Keratinocyte (primary cell): ENCODE measurements at regions not wholly inside any gene's neighbourhood (a gene's known extent, or its start where the extent isn't known, plus 50 kb on each side); places are given as distances from the start of the nearest gene placed in this dataset.

ENCODE experiments used
- CTCF ChIP-seq, 3 experiments: IDR thresholded peaks in 1 of 3; conservative IDR thresholded peaks in 1 of 3; optimal IDR thresholded peaks in 1 of 3; 2 replicates in 2 of 3; 3 replicates in 1 of 3; pipeline versions ENCODE3 to v1.5.1; 2011; ENCODE audit warnings: low read length in 3 of 3, mild to moderate bottlenecking in 3 of 3, moderate library complexity in 2 of 3, control low read depth in 1 of 3, inconsistent platforms in 1 of 3; ENCODE audit not compliant: insufficient read depth in 2 of 3; ENCODE audit errors: extremely low read depth in 1 of 3
- EZH2 ChIP-seq: IDR thresholded peaks from one replicate; pipeline ENCODE4 v1.6.1; 2012; ENCODE audit warnings: inconsistent platforms, mild to moderate bottlenecking, low read length, moderate library complexity

- TF ChIP-seq CTCF (optimal IDR thresholded peaks at IDR 0.05 in 1 of 3, IDR thresholded peaks at IDR 0.05 in 1 of 3, conservative IDR thresholded peaks at IDR 0.05 in 1 of 3; ENCODE audit: extremely low read depth in 1 of 3, insufficient read depth in 2 of 3, low read length in 3 of 3) = no peak
- TF ChIP-seq EZH2 = no peak
Observed at GRCh38 chr17:45720386-45720785, 63.7 kb upstream of the CRHR1 start.
